GM12892 (cell line): ENCODE measurements at regions not wholly inside any gene's neighbourhood (a gene's known extent, or its start where the extent isn't known, plus 50 kb on each side); places are given as distances from the start of the nearest gene placed in this dataset.

Experiments used
- POLR2A ChIP-seq: IDR thresholded peaks from 2 replicates; pipeline ENCODE4 v1.6.1; 2011; ENCODE audit warnings: low read depth, low read length, control low read depth
- POLR2AphosphoS5 ChIP-seq: IDR thresholded peaks from 2 replicates; pipeline ENCODE4 v1.6.1; 2011; ENCODE audit warnings: low read depth, low read length, control low read depth

GRCh38 chr2:45128580-45128997 is 119.3 kb upstream of the SIX2 start:
- no peak for TF ChIP-seq POLR2A
- no peak for TF ChIP-seq POLR2AphosphoS5
